SK-N-SH (cell line): ENCODE measurements at regions not wholly inside any gene's neighbourhood (a gene's known extent, or its start where the extent isn't known, plus 50 kb on each side); places are given as distances from the start of the nearest gene placed in this dataset.

ENCODE experiments used
- CTCF ChIA-PET: fragments of 300-600, 350-600 bp; formaldehyde crosslinking; extraction: SDS; loops from one replicate; lab custom pipeline; 2021; lab: Yijun Ruan, JAX
- POLR2A ChIA-PET: fragments of 350-600 bp; sonication (Branson Sonifier 250); formaldehyde crosslinking; extraction: SDS; loops from one replicate; lab custom pipeline; 2020; ENCODE audit warnings: antibody characterized with exemption, inconsistent platforms; lab: Yijun Ruan, JAX
- DNase-seq: peaks from one replicate; pipeline ENCODE4 v3.0.0; 2012
- H2AFZ ChIP-seq: fragments of 200-600 bp; sonication (generic); 2 replicates; pipeline ENCODE4 v1.8.1; 2016; ENCODE audit warnings: antibody characterized with exemption, mild to moderate bottlenecking, low read depth
- H3F3A ChIP-seq: fragments of 200-600 bp; sonication (generic); replicated peaks from 2 replicates; pipeline ENCODE3; 2016; ENCODE audit warnings: antibody characterized with exemption, mild to moderate bottlenecking; ENCODE audit not compliant: insufficient read depth
- H3K27ac ChIP-seq, 2 experiments: fragments of 200-500 bp in 1 of 2; fragments of 200-600 bp in 1 of 2; sonication (Bioruptor generic) in 1 of 2; sonication (generic), shearing (Covaris generic) in 1 of 2; 2 replicates each; pipeline versions ENCODE4 v1.5.1 to v1.6.1; 2014 to 2016; ENCODE audit warnings: low read depth in 2 of 2, inconsistent platforms in 1 of 2, low read length in 1 of 2, mild to moderate bottlenecking in 1 of 2, mixed read lengths in 1 of 2
- H3K27me3 ChIP-seq: fragments of 200-600 bp; sonication (generic), shearing (Covaris generic); 2 replicates; pipeline ENCODE4 v1.6.1; 2016; ENCODE audit warnings: mixed run types; ENCODE audit not compliant: insufficient read depth
- H3K36me3 ChIP-seq, 2 experiments: fragments of 200-500 bp in 1 of 2; fragments of 200-600 bp in 1 of 2; sonication (Bioruptor generic) in 1 of 2; sonication (generic) in 1 of 2; replicated peaks in 1 of 2; 2 replicates each; pipeline versions ENCODE3 to v1.5.1; 2014 to 2016; ENCODE audit warnings: low read length in 1 of 2, mild to moderate bottlenecking in 1 of 2; ENCODE audit not compliant: insufficient read depth in 2 of 2, control insufficient read depth in 1 of 2
- H3K4me1 ChIP-seq, 2 experiments: fragments of 200-500 bp in 1 of 2; fragments of 200-600 bp in 1 of 2; sonication (Bioruptor generic) in 1 of 2; sonication (generic), shearing (Covaris generic) in 1 of 2; 2 replicates each; pipeline versions ENCODE4 v1.5.1 to v1.6.1; 2014 to 2016; ENCODE audit warnings: low read depth in 1 of 2, low read length in 1 of 2, mixed run types in 1 of 2; ENCODE audit not compliant: insufficient read depth in 2 of 2, control insufficient read depth in 1 of 2
- H3K4me2 ChIP-seq: fragments of 200-600 bp; sonication (generic), shearing (Covaris generic); 2 replicates; pipeline ENCODE4 v1.6.1; 2017; ENCODE audit warnings: mixed run types
- H3K4me3 ChIP-seq, 2 experiments: fragments of 200-500 bp in 1 of 2; fragments of 200-600 bp in 1 of 2; sonication (Bioruptor generic) in 1 of 2; sonication (generic), shearing (Covaris generic) in 1 of 2; 2 replicates each; pipeline versions ENCODE4 v1.5.1 to v1.8.1; 2014 to 2016; ENCODE audit warnings: low read depth in 2 of 2, inconsistent platforms in 1 of 2, low read length in 1 of 2, mild to moderate bottlenecking in 1 of 2, mixed read lengths in 1 of 2, moderate library complexity in 1 of 2
- H3K79me2 ChIP-seq: fragments of 200-600 bp; sonication (generic); 2 replicates; pipeline ENCODE4 v1.8.1; 2017; ENCODE audit warnings: mild to moderate bottlenecking; ENCODE audit not compliant: insufficient read depth
- H3K9ac ChIP-seq: fragments of 200-600 bp; sonication (generic); 2 replicates; pipeline ENCODE4 v1.6.1; 2017; ENCODE audit warnings: mixed run types
- H3K9me2 ChIP-seq: fragments of 200-600 bp; sonication (generic); 2 replicates; pipeline ENCODE4 v1.6.1; 2017; ENCODE audit warnings: mixed run types
- H3K9me3 ChIP-seq: fragments of 200-600 bp; sonication (generic); 2 replicates; pipeline ENCODE4 v1.6.1; 2017; ENCODE audit warnings: mixed run types, mild to moderate bottlenecking, moderate library complexity
- H4K20me1 ChIP-seq: fragments of 200-600 bp; sonication (generic); 2 replicates; pipeline ENCODE4 v1.6.1; 2017; ENCODE audit warnings: mild to moderate bottlenecking, mixed run types; ENCODE audit not compliant: insufficient read depth
- ELF1 ChIP-seq: IDR thresholded peaks from 2 replicates; pipeline ENCODE4 v1.4.0; 2012
- EP300 ChIP-seq, 2 experiments: IDR thresholded peaks; 2 replicates each; pipeline versions ENCODE4 v1.4.0 to v1.6.1; 2012; ENCODE audit warnings: borderline replicate concordance in 1 of 2, low read depth in 1 of 2, low read length in 1 of 2
- EZH2phosphoT487 ChIP-seq: fragments of 200-600 bp; sonication (generic); IDR thresholded peaks from 2 replicates; pipeline ENCODE4 v1.6.1; 2017; ENCODE audit warnings: low read depth, mixed run types, mild to moderate bottlenecking, antibody characterized with exemption, moderate library complexity, borderline replicate concordance
- FOXM1 ChIP-seq: IDR thresholded peaks from 2 replicates; pipeline ENCODE4 v1.4.0; 2012; ENCODE audit warnings: low read depth, mild to moderate bottlenecking
- JUND ChIP-seq: IDR thresholded peaks from 2 replicates; pipeline ENCODE4 v1.4.0; 2012
- PBX3 ChIP-seq: IDR thresholded peaks from 2 replicates; pipeline ENCODE4; 2012
- POLR2AphosphoS5 ChIP-seq: IDR thresholded peaks from 2 replicates; pipeline ENCODE4 v1.6.1; 2012; ENCODE audit warnings: low read depth, low read length
- SIN3A ChIP-seq: IDR thresholded peaks from 2 replicates; pipeline ENCODE4 v1.6.1; 2012; ENCODE audit warnings: low read depth, mild to moderate bottlenecking, low read length, moderate library complexity, borderline replicate concordance
- TAF1 ChIP-seq: IDR thresholded peaks from 2 replicates; pipeline ENCODE4 v1.6.1; 2012; ENCODE audit warnings: low read depth, mild to moderate bottlenecking, low read length, moderate library complexity, borderline replicate concordance
- TCF12 ChIP-seq: IDR thresholded peaks from 2 replicates; pipeline ENCODE4 v1.4.0; 2012
- TEAD4 ChIP-seq: IDR thresholded peaks from 2 replicates; pipeline ENCODE4 v1.4.0; 2012; ENCODE audit warnings: mild to moderate bottlenecking, borderline replicate concordance; ENCODE audit not compliant: insufficient read depth
- USF1 ChIP-seq: IDR thresholded peaks from 2 replicates; pipeline ENCODE4 v1.4.0; 2012; ENCODE audit warnings: low read depth, borderline replicate concordance
- USF2 ChIP-seq: fragments of 150-350 bp; IDR thresholded peaks from 2 replicates; pipeline ENCODE4 v1.6.1; 2017; ENCODE audit warnings: antibody characterized with exemption, low read length, low read depth, borderline replicate concordance
- WGBS: methylation state at CpG from one replicate; pipeline ENCODE4 v1.1.6; 2017; ENCODE audit warnings: low lambda C conversion rate; 5-methylcytosine and 5-hydroxymethylcytosine counted together

GRCh38 chr21:28547766-28548165, 444.9 kb downstream of the LTN1 start (continued):
- TF ChIP-seq JUND (no peak), USF1 (no peak)

- TF ChIP-seq ELF1 (no peak), USF1 (no peak), JUND (no peak), USF2 (no peak), SIN3A (no peak), TAF1 (no peak), EZH2phosphoT487 (no peak), TCF12 (no peak), FOXM1 (no peak), POLR2AphosphoS5 (no peak)
- H3K36me3 ChIP-seq, result no peaks in the 10 kb centered on the region
- no peak for DNase-seq
- peaks cover 24% of the 10 kb centered on the region for H3F3A ChIP-seq
- no peak overlapping the region for H3K4me2 ChIP-seq
- no peaks in the 10 kb centered on the region for H3K9me2 ChIP-seq
- H3K9me3 ChIP-seq, result no peaks in the 10 kb centered on the region
- no peaks in the 10 kb centered on the region for H4K20me1 ChIP-seq
- no peaks in the 10 kb centered on the region for H3K79me2 ChIP-seq
- POLR2A ChIA-PET, result no interaction called here
- no peaks in the 10 kb centered on the region for H3K27me3 ChIP-seq
- H3K27ac ChIP-seq, result no peak overlapping the region
- H3K4me1 ChIP-seq, result peaks cover 0 to 19% of the 10 kb centered on the region in 2 experiments; a peak in 2 of 4 replicates
- no peak overlapping the region for H3K4me3 ChIP-seq
- 50% methylated on average over 1 of the region's 1 CpG for WGBS
- no peak overlapping the region for H2AFZ ChIP-seq
- CTCF ChIA-PET, result interaction anchor here (0.7 kb wide), 2 partner anchors 9 to 27 kb away, joined by 3 read pairs; no protein-coding TSS in a partner anchor
- no peak overlapping the region for H3K9ac ChIP-seq
Observed at GRCh38 chr21:28543975-28544374, 448.7 kb downstream of the LTN1 start.

GRCh38 chr21:28541371-28542112, 451.1 kb downstream of the LTN1 start:
- DNase-seq, result no peak
- ChIA-PET CTCF (interaction anchor here (0.5 to 1.5 kb wide), 2 partner anchors 204 to 525 kb away, joined by 3 to 5 read pairs; no protein-coding TSS in a partner anchor), POLR2A (no interaction called here)
- Histone ChIP-seq H3K27ac (peak overlapping the region in 1 of 2 experiments; percentile 98; a peak in 2 of 4 replicates), H3K4me2 (peak overlapping the region; percentile 58), H3K9me3 (no peaks in the 10 kb centered on the region), H3K9ac (peak overlapping the region; percentile 68), H3K4me3 (no peak overlapping the region), H3F3A (peaks cover 42% of the 10 kb centered on the region), H3K36me3 (no peaks in the 10 kb centered on the region), H3K27me3 (no peaks in the 10 kb centered on the region), H2AFZ (peak overlapping the region; percentile 37), H3K79me2 (no peaks in the 10 kb centered on the region), H3K9me2 (no peaks in the 10 kb centered on the region), H3K4me1 (peaks cover 0 to 32% of the 10 kb centered on the region in 2 experiments; a peak in 2 of 4 replicates), H4K20me1 (no peaks in the 10 kb centered on the region)
- WGBS, result 86% methylated on average over 9 of the region's 9 CpGs
- no peak for TF ChIP-seq PBX3
- no peak for TF ChIP-seq EZH2phosphoT487
- no peak for TF ChIP-seq EP300 (IDR thresholded peaks at IDR 0.05; ENCODE audit: borderline replicate concordance in 1 of 2, low read depth in 1 of 2, low read length in 1 of 2)
- TF ChIP-seq USF1, result no peak
- TF ChIP-seq POLR2AphosphoS5, result no peak
- no peak for TF ChIP-seq TAF1
- TF ChIP-seq TEAD4, result no peak
